ENCODE measurements at regions not wholly inside any gene's neighbourhood (a gene's known extent, or its start where the extent isn't known, plus 50 kb on each side); places are given as distances from the start of the nearest gene placed in this dataset.
"Not testable (repeated sequence)": the region's sequence is repeated elsewhere in the genome, so short reads cannot be mapped to it uniquely, and the experiment has no call there.

DNA sequence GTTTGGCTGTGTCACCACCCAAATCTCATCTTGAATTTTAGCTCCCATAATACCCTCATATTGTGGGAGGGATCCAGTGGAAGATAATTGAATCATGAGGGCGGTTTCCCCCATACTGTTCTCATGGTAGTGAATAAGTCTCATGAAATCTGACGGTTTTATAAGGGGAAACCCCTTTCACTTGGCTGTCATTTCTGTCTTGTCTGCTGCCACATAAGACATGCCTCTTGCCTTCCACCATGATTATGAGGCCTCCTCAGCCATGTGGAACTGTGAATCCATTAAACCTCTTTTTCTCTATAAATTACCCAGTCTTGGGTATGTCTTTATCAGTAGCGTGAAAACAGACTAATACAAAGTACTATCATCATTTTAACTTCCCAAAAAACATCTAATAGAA, 216.5 kb upstream of the SETMAR start:
- DNase-seq; H3K27ac ChIP-seq (ENCODE audit: low read length); H3K36me3 ChIP-seq (ENCODE audit: control insufficient read depth, insufficient read depth, low read length); H3K4me3 ChIP-seq (ENCODE audit: low read length); H3K4me1 ChIP-seq (ENCODE audit: control insufficient read depth, insufficient read depth, low read length); H3K27me3 ChIP-seq (ENCODE audit: control insufficient read depth, insufficient read depth, low read length); H3K9me3 ChIP-seq (ENCODE audit: control insufficient read depth, low read depth, low read length): not testable (repeated sequence)
- no CpG with 5 or more reads among the region's 3 CpGs for WGBS (ENCODE audit: insufficient coverage, low lambda C conversion rate)

DNA sequence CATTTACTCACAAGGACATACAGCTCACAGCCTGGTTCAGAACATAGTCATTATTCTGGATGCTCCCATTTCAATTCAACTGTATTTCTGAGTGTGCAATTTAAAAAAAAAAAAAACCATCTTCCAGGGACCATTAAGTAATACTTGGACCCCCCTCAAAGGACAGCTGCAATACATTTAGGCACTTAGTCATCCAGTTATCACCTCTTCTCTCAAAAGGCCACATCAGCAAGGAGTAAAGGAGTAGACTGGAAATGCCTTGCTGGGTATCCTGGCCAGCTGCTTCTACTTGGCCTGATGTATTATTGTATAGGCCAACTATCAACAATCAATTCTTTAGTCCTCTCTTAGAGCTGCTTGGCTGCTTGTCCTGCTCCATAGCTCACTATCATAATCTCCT, 211.4 kb upstream of the SETMAR start:
- no peaks in the 10 kb centered on the region for H3K27me3 ChIP-seq (ENCODE audit: control insufficient read depth, insufficient read depth, low read length)
- H3K4me1 ChIP-seq (ENCODE audit: control insufficient read depth, insufficient read depth, low read length) = no peaks in the 10 kb centered on the region
- H3K27ac ChIP-seq (ENCODE audit: low read length) = no peak overlapping the region
- H3K9me3 ChIP-seq (ENCODE audit: control insufficient read depth, low read depth, low read length) = no peaks in the 10 kb centered on the region
- no peaks in the 10 kb centered on the region for H3K36me3 ChIP-seq (ENCODE audit: control insufficient read depth, insufficient read depth, low read length)
- no peak for DNase-seq
- H3K4me3 ChIP-seq (ENCODE audit: low read length) = no peak overlapping the region

DNA sequence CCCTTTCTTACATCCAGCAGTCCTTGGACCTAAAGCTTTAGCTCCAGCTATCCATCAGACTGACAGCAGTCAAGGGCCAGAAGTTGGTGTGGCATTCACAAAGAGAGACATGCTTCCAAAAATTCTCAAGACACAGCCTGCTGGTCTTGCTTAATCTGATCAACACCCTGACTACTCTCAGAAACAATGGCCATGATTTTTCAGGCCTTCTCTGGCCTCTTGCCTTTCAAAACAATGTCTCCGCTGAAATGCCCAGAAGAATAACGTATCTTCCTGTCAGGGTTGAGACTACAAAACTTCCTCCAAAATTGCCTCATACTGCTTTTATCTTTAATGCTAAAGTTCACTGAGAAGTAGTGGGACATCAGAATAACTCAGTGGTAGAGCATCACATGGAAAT, 205.4 kb upstream of the SETMAR start:
- WGBS (ENCODE audit: insufficient coverage, low lambda C conversion rate) = 80% methylated on average over 1 of the region's 2 CpGs
- Histone ChIP-seq H3K36me3 (ENCODE audit: control insufficient read depth, insufficient read depth, low read length) (no peaks in the 10 kb centered on the region), H3K9me3 (ENCODE audit: control insufficient read depth, low read depth, low read length) (peaks cover 9% of the 10 kb centered on the region), H3K4me1 (ENCODE audit: control insufficient read depth, insufficient read depth, low read length) (peaks cover 10% of the 10 kb centered on the region), H3K4me3 (ENCODE audit: low read length) (no peak overlapping the region), H3K27ac (ENCODE audit: low read length) (no peak overlapping the region), H3K27me3 (ENCODE audit: control insufficient read depth, insufficient read depth, low read length) (no peaks in the 10 kb centered on the region)
- peak in 1 of 2 donors; percentile 23 for DNase-seq

DNA sequence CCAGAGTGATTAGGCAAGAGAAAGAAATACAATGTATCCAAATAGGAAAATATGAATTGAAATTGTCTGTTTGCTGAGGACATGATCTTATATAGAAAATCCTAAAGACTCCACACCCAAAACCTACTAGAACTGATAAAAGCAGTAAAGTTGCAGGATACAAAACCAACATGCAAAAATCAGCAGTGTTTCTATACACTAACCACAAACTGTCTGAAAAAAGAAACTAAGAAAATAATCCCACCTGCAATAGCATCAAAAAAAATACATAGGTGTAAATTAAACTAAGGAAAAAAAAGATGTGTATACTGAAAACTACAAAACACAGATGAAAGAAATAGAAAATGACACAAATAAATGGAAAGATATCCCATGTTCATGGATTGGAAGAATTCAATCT, 203.6 kb upstream of the SETMAR start:
- Histone ChIP-seq H3K9me3 (ENCODE audit: control insufficient read depth, low read depth, low read length) (peaks cover 9% of the 10 kb centered on the region), H3K27ac (ENCODE audit: low read length) (no peak overlapping the region), H3K27me3 (ENCODE audit: control insufficient read depth, insufficient read depth, low read length) (no peaks in the 10 kb centered on the region), H3K4me1 (ENCODE audit: control insufficient read depth, insufficient read depth, low read length) (peaks cover 10% of the 10 kb centered on the region), H3K36me3 (ENCODE audit: control insufficient read depth, insufficient read depth, low read length) (no peaks in the 10 kb centered on the region), H3K4me3 (ENCODE audit: low read length) (no peak overlapping the region)
- DNase-seq = no peak

DNA sequence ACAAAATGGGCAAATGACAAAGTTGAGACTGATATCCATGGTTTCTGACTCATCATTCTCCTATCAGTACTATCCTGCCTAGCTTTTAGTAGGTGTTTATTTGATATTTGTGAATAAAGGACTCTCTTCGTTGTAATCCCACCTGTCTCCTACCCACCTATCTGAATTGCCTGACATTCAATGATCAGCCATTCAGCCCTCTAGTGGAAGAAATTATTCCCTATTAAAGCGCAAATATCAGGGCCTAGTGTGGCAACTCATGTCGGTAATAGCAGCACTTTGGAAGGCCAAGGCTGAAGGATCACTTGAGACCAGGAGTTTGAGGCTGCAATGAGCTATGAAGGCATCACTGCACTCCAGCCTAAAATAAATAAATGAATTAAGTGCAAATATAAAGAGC, 195.7 kb upstream of the SETMAR start:
- no peaks in the 10 kb centered on the region for H3K9me3 ChIP-seq (ENCODE audit: control insufficient read depth, low read depth, low read length)
- WGBS (ENCODE audit: insufficient coverage, low lambda C conversion rate) = no CpG with 5 or more reads among the region's 3 CpGs
- H3K4me3 ChIP-seq (ENCODE audit: low read length) = no peak overlapping the region
- no peak overlapping the region for H3K27ac ChIP-seq (ENCODE audit: low read length)
- H3K27me3 ChIP-seq (ENCODE audit: control insufficient read depth, insufficient read depth, low read length) = no peaks in the 10 kb centered on the region
- no peaks in the 10 kb centered on the region for H3K4me1 ChIP-seq (ENCODE audit: control insufficient read depth, insufficient read depth, low read length)
- DNase-seq = no peak
- H3K36me3 ChIP-seq (ENCODE audit: control insufficient read depth, insufficient read depth, low read length) = no peaks in the 10 kb centered on the region

DNA sequence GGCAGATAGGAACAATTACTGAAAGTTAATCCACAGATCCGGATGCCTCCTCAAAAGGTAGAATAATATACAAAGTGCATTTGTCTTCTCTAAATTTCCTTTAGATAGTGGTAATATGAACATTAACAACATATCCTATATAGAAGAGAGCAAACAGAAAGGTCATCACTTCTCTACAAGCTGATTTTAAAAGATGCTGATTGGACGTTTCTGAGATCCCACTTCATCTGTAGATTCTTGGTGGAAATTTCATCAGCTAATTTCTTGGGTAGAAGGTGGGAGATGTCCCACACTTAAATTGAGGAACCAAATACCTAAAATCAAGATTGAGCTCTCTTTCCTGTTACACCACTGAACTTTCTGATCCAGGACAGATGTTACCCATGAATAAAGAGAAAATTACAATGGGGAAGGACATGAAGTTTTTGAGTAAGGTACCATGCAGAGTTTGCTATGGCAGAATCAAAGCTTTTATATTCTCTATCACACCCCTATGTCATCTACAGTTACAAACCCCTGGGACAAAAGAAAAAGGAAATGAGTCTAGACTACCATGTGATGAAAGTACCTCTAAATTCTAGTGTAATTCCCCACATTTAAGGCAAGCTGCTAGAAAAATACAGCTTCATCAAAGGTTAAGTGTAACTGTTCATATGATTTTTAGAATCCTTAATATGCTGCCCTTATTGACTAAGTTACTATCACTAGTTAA, 189.2 kb upstream of the SETMAR start:
- no CpG with 5 or more reads among the region's 2 CpGs for WGBS (ENCODE audit: insufficient coverage, low lambda C conversion rate)
- Histone ChIP-seq H3K36me3 (ENCODE audit: control insufficient read depth, insufficient read depth, low read length) (no peaks in the 10 kb centered on the region), H3K4me3 (ENCODE audit: low read length) (no peak overlapping the region), H3K4me1 (ENCODE audit: control insufficient read depth, insufficient read depth, low read length) (peaks cover under 1% of the 10 kb centered on the region), H3K27ac (ENCODE audit: low read length) (no peak overlapping the region), H3K9me3 (ENCODE audit: control insufficient read depth, low read depth, low read length) (no peaks in the 10 kb centered on the region), H3K27me3 (ENCODE audit: control insufficient read depth, insufficient read depth, low read length) (no peaks in the 10 kb centered on the region)
- no peak for DNase-seq

DNA sequence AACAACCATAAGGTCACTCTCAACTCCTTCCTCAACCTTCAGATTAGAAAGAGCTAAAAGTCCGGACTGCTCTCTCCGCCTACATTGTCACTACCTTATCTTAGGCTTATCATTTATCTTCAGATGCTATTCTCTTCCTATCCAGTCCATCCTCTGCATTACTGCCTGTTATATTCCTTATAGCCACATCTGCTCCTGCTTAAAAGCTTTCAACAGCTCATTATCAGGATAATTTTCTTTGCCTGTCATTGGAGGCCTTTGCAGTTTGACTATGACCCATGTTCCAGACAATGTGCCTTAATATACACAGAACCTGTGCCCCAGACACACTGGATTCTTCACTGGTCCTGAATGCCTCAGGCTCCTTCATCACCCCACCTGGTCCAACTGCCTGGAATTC, 184.1 kb upstream of the SETMAR start:
- no peak for DNase-seq
- no peak overlapping the region for H3K4me3 ChIP-seq (ENCODE audit: low read length)
- no peaks in the 10 kb centered on the region for H3K27me3 ChIP-seq (ENCODE audit: control insufficient read depth, insufficient read depth, low read length)
- peaks cover 18% of the 10 kb centered on the region for H3K4me1 ChIP-seq (ENCODE audit: control insufficient read depth, insufficient read depth, low read length)
- H3K36me3 ChIP-seq (ENCODE audit: control insufficient read depth, insufficient read depth, low read length) = no peaks in the 10 kb centered on the region
- WGBS (ENCODE audit: insufficient coverage, low lambda C conversion rate) = 80% methylated on average over 1 of the region's 2 CpGs
- peak overlapping the region; percentile 36 for H3K27ac ChIP-seq (ENCODE audit: low read length)
- H3K9me3 ChIP-seq (ENCODE audit: control insufficient read depth, low read depth, low read length) = no peaks in the 10 kb centered on the region

DNA sequence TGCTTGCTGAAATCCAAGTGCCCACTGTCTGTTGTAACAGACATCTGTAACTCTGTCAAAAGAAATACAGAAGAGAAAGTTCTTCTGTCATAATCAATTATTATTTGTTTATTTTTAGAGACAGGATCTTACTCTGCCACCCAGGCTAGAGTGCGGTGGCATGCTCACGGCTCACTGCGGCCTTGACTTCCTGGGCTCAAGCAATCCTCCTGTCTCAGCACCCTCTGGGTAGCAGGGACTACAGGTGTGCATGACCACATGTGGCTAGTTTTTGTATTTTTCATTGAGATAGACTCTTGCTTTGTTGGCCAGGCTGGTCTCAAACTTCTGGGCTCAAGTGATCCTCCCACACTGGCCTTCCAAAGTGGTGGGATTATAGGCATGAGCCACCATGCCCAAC, 177.6 kb upstream of the SETMAR start:
- no peaks in the 10 kb centered on the region for H3K36me3 ChIP-seq (ENCODE audit: control insufficient read depth, insufficient read depth, low read length)
- no peaks in the 10 kb centered on the region for H3K9me3 ChIP-seq (ENCODE audit: control insufficient read depth, low read depth, low read length)
- no peak overlapping the region for H3K27ac ChIP-seq (ENCODE audit: low read length)
- WGBS (ENCODE audit: insufficient coverage, low lambda C conversion rate) = no CpG with 5 or more reads among the region's 3 CpGs
- DNase-seq = no peak
- H3K4me1 ChIP-seq (ENCODE audit: control insufficient read depth, insufficient read depth, low read length) = peaks cover 8% of the 10 kb centered on the region
- H3K27me3 ChIP-seq (ENCODE audit: control insufficient read depth, insufficient read depth, low read length) = no peaks in the 10 kb centered on the region
- H3K4me3 ChIP-seq (ENCODE audit: low read length) = no peak overlapping the region

DNA sequence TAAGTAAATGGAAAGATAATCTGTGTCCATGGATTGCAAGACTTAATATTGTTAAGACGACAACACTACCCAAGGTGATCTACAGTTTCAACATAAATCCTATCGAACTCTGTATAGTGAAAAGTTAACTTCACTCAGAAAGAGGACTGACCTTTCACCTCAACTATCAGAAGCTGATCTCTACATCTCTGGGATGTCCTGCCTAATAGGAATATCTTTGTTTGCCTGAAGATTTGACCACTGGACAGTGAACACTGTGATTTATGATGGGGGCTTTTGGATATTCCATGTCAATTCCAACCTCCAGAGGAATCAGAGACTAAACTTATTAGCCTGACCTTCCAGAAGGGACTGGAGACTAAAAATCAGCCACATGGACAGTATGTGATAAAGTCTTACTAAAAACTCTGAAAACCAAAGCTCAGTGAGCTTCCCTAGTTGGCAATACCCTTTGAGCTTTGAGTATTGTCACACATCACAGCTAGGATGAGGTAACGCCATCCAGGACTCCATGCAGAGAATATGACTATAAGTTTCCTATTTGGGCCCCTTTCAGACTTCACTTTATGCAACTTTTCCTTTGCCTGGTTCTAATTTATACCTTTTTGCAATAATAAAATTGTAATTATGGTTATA, 164.9 kb upstream of the SETMAR start:
- WGBS (ENCODE audit: insufficient coverage, low lambda C conversion rate) = no CpG with 5 or more reads among the region's 3 CpGs
- Histone ChIP-seq H3K27me3 (ENCODE audit: control insufficient read depth, insufficient read depth, low read length) (no peaks in the 10 kb centered on the region), H3K27ac (ENCODE audit: low read length) (peak overlapping the region; percentile 77), H3K36me3 (ENCODE audit: control insufficient read depth, insufficient read depth, low read length) (no peaks in the 10 kb centered on the region), H3K9me3 (ENCODE audit: control insufficient read depth, low read depth, low read length) (no peaks in the 10 kb centered on the region), H3K4me3 (ENCODE audit: low read length) (no peak overlapping the region), H3K4me1 (ENCODE audit: control insufficient read depth, insufficient read depth, low read length) (peaks cover 34% of the 10 kb centered on the region)
- DNase-seq = peak; percentile 45 to 89

DNA sequence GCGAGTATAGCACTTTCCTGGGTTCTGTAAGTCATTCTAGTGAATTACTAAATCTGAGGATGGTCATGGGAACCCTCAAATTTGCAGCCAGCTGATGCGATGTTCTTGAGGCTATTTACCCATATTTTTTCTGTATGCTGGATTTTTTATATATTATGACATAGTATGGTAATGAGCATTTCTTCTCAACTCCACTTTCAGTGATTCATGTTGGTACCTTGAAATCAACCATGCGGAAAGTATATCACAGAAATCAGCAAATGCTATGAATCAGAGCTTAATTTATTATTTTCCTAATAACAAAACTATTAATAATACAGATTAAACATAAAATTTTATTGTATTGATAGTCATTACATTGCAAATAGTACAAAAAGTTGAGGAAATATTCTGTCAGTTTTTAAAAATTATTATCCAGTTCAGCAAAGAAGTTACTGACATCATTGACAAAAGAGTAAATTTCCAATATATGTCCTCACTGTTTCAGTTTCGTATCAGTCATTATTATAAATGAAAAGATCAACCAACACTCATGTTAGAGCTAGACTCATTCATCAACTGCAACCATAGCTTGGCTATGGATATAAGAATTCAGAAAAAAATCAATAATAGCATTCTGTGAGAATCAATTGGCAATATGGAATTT, 164.3 kb upstream of the SETMAR start:
- Histone ChIP-seq H3K9me3 (ENCODE audit: control insufficient read depth, low read depth, low read length) (no peaks in the 10 kb centered on the region), H3K4me1 (ENCODE audit: control insufficient read depth, insufficient read depth, low read length) (peaks cover 38% of the 10 kb centered on the region), H3K27ac (ENCODE audit: low read length) (peak overlapping the region; percentile 77), H3K4me3 (ENCODE audit: low read length) (no peak overlapping the region), H3K36me3 (ENCODE audit: control insufficient read depth, insufficient read depth, low read length) (no peaks in the 10 kb centered on the region), H3K27me3 (ENCODE audit: control insufficient read depth, insufficient read depth, low read length) (no peaks in the 10 kb centered on the region)
- 100% methylated on average over 2 of the region's 4 CpGs for WGBS (ENCODE audit: insufficient coverage, low lambda C conversion rate)
- no peak for DNase-seq
